NB4 (cell line): ENCODE measurements at regions not wholly inside any gene's neighbourhood (a gene's known extent, or its start where the extent isn't known, plus 50 kb on each side); places are given as distances from the start of the nearest gene placed in this dataset.

Source experiments
- DNase-seq: peaks from one replicate; pipeline ENCODE4 v3.0.0; 2010; ENCODE audit warnings: low read depth
- H3K4me3 ChIP-seq: one replicate; pipeline ENCODE4 v1.5.1; 2011; ENCODE audit warnings: mild to moderate bottlenecking, low read depth, low read length, moderate library complexity
- MYC ChIP-seq: IDR thresholded peaks from 2 replicates; pipeline ENCODE4 v1.6.1; 2011; ENCODE audit warnings: low read depth, low read length
- POLR2A ChIP-seq: IDR thresholded peaks from 2 replicates; pipeline ENCODE4 v1.6.1; 2011; ENCODE audit warnings: mild to moderate bottlenecking; ENCODE audit not compliant: insufficient read length; ENCODE audit errors: extremely low read depth
- TF ChIP-seq, protein P1 (sequence below): IDR thresholded peaks from one replicate; pipeline ENCODE4 v1.5.1; 2012; ENCODE audit warnings: low read depth, low read length
- TF ChIP-seq, protein P2 (sequence below): IDR thresholded peaks from 2 replicates; pipeline ENCODE4 v1.6.1; 2011; ENCODE audit warnings: low read depth, low read length

DNA sequence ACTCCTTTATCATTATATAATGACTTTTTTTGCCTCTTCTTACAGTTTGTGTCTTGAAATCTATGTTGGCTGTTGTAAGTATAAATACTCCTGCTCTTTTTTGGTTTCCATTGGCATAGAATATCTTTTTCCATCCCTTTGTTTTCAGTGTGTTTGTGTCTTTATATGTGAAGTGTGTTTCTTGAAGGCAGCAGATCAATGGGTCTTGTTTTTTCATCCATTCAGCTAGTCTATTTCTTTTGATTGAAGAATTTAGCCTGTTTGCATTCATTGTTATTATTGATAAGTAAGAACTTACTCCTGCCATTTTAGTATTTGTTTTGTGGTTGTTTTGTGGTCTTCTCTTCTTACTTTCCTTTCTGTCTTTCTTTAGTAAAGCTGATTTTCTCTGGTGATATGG is 322.8 kb downstream of the PLA2G4A start:
- no peak for DNase-seq
- no peak overlapping the region for H3K4me3 ChIP-seq
- TF ChIP-seq MYC (no peak), POLR2A (no peak)
- TF ChIP-seq, protein P1, sequence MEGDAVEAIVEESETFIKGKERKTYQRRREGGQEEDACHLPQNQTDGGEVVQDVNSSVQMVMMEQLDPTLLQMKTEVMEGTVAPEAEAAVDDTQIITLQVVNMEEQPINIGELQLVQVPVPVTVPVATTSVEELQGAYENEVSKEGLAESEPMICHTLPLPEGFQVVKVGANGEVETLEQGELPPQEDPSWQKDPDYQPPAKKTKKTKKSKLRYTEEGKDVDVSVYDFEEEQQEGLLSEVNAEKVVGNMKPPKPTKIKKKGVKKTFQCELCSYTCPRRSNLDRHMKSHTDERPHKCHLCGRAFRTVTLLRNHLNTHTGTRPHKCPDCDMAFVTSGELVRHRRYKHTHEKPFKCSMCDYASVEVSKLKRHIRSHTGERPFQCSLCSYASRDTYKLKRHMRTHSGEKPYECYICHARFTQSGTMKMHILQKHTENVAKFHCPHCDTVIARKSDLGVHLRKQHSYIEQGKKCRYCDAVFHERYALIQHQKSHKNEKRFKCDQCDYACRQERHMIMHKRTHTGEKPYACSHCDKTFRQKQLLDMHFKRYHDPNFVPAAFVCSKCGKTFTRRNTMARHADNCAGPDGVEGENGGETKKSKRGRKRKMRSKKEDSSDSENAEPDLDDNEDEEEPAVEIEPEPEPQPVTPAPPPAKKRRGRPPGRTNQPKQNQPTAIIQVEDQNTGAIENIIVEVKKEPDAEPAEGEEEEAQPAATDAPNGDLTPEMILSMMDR: no peak
- TF ChIP-seq, protein P2, sequence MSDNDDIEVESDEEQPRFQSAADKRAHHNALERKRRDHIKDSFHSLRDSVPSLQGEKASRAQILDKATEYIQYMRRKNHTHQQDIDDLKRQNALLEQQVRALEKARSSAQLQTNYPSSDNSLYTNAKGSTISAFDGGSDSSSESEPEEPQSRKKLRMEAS: no peak

DNA sequence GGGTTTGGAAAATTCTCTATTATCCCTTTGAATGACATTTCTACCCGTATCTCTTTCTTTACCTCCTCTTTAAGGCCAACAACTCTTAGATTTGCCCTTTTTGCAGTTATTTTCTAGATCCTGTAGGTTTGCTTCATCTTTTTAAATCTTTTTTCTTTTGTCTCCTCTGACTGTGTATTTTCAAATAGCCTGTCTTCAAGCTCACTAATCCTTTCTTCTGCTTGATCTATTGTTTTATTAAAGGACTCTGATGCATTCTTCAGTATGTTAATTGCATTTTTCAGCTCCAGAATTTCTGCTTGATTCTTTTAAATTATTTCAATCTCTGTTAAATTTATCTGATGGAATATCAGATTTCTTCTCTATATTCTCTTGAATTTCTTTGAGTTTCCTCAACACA is 324.3 kb downstream of the PLA2G4A start:
- DNase-seq: no peak
- H3K4me3 ChIP-seq: no peak overlapping the region

DNA sequence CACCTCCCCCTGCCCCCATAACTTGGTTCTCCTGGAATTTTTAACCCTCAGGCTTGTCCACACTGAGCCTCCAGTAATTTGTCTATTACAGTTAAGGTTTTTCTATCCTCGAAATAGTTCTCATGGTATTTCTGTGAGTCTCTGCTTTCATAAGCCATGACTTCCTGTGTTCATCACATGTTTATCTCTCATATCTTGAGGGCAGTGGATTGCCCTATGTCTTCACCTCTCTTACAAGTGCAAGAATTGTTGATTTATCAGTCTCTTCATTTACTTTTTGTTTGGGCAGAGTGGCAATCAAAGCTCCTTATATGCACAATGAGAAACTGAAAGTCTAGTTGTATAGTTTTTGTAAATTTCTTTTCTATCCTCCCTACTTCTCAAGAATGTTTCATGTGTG is 328.4 kb downstream of the PLA2G4A start:
- no peak for DNase-seq
- no peak overlapping the region for H3K4me3 ChIP-seq
- TF ChIP-seq, protein P1: no peak

More for the DNA sequence above, 324.3 kb downstream of the PLA2G4A start:
- no peak for TF ChIP-seq MYC
- TF ChIP-seq, protein P2: no peak
- no peak for TF ChIP-seq POLR2A
- TF ChIP-seq, protein P1: no peak

DNA sequence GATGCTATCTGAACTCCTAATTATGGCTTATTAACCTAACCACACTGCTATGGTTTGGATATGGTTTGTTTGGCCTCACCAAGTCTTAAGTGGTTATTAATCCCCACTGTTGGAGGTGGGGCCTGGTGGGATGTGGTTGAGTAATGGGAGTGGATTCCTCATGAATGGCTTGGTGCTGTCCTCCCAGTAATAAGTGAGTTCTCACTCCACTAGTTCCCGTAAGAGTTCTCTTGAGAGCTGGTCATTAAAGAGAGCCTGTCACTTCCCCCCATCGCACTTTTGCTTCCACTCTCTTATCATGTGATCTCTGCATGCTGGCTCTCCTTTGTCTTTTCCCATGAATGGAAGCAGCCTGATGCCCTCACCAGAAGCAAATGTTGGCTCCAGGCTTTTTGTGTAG is 328.8 kb downstream of the PLA2G4A start:
- H3K4me3 ChIP-seq: no peak overlapping the region
- DNase-seq: no peak
- TF ChIP-seq MYC: no peak
- TF ChIP-seq, protein P2: no peak

DNA sequence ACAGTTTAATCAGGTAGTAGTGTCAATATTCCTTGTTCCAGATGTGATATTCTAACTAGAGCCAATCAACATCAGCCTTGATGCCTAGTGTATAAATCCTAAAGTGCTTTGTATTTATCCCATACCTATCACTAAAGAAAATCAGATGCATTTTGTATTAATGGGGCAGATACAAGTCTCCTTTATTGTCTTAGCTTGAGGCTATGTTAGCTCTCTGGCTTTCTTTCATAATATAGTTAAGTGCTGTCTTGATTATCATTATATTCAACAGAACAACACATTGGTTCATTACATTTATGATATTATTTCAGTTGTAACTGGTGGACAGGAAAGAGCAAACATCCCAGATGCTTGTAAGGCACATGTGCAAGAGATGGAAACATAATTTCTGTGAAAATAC is 338.8 kb downstream of the PLA2G4A start:
- TF ChIP-seq MYC: no peak
- TF ChIP-seq, protein P2: no peak
- no peak for TF ChIP-seq POLR2A
- TF ChIP-seq, protein P1: no peak
- DNase-seq: no peak
- H3K4me3 ChIP-seq: no peak overlapping the region

DNA sequence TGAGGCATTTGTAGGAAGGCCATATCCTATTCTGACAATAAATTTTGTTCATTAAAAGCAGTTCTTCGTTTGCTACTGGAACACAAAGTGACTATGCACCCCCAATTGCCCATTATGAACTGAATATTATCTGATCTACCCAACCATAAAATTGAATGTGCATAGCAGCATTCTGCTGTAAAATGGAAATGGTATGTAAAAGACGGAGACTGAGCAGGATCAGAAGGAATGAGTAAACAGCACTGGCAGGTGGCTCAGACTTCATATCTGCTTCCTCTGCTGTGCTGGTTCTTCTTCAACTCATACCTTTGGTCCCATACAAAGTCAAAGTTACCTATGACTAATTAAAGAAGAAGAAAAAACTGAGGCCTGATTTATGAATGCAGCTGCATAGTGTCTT is 339.5 kb downstream of the PLA2G4A start:
- no peak overlapping the region for H3K4me3 ChIP-seq
- no peak for TF ChIP-seq POLR2A
- no peak for TF ChIP-seq MYC
- TF ChIP-seq, protein P1: no peak
- TF ChIP-seq, protein P2: no peak
- no peak for DNase-seq
